Keratinocyte (primary cell): ENCODE measurements at regions not wholly inside any gene's neighbourhood (a gene's known extent, or its start where the extent isn't known, plus 50 kb on each side); places are given as distances from the start of the nearest gene placed in this dataset.

Source experiments
- DNase-seq: peaks from one replicate; pipeline ENCODE4 v3.0.0-alpha.2; 2011; ENCODE audit warnings: low read depth, missing footprints, low spot score
- FAIRE-seq: peaks from 2 replicates; lab custom pipeline; 2011; peaks lifted over from hg19 to GRCh38; lab: Jason Lieb, UNC
- H2AFZ ChIP-seq: 2 replicates; pipeline ENCODE4 v1.6.0; 2012; ENCODE audit warnings: low read length, control low read depth, inconsistent platforms; ENCODE audit not compliant: control insufficient read depth
- H3K27ac ChIP-seq: 2 replicates; pipeline ENCODE4 v1.5.1; 2011; ENCODE audit warnings: low read length; ENCODE audit not compliant: control insufficient read depth, insufficient read depth
- H3K27me3 ChIP-seq: 3 replicates; pipeline ENCODE4 v1.6.0; 2011; ENCODE audit warnings: low read length; ENCODE audit not compliant: control insufficient read depth, insufficient read depth; ENCODE audit errors: extremely low read depth
- H3K36me3 ChIP-seq, 2 experiments: 2 replicates in 1 of 2; 3 replicates in 1 of 2; pipeline ENCODE4 v1.5.1; 2011; ENCODE audit warnings: low read length in 2 of 2, mild to moderate bottlenecking in 1 of 2; ENCODE audit not compliant: control insufficient read depth in 2 of 2, insufficient read depth in 2 of 2; ENCODE audit errors: extremely low read depth in 1 of 2
- H3K4me1 ChIP-seq: 3 replicates; pipeline ENCODE4 v1.5.1; 2011; ENCODE audit warnings: low read length; ENCODE audit not compliant: control insufficient read depth, insufficient read depth; ENCODE audit errors: extremely low read depth
- H3K4me2 ChIP-seq: 3 replicates; pipeline ENCODE4 v1.6.0; 2011; ENCODE audit warnings: low read depth, low read length; ENCODE audit not compliant: control insufficient read depth, insufficient read depth; ENCODE audit errors: extremely low read depth
- H3K4me3 ChIP-seq, 3 experiments: fragments of 200-600 bp in 1 of 3; sonication (generic) in 1 of 3; 2 replicates in 2 of 3; 3 replicates in 1 of 3; pipeline ENCODE4 v1.5.1; 2011 to 2016; ENCODE audit warnings: low read length in 3 of 3, mild to moderate bottlenecking in 3 of 3, control low read depth in 2 of 3, inconsistent platforms in 1 of 3, low read depth in 1 of 3, mixed read lengths in 1 of 3, mixed run types in 1 of 3, moderate library complexity in 1 of 3; ENCODE audit not compliant: control insufficient read depth in 2 of 3, insufficient read depth in 2 of 3; ENCODE audit errors: extremely low read depth in 1 of 3
- H3K79me2 ChIP-seq: 2 replicates; pipeline ENCODE4 v1.6.0; 2012; ENCODE audit warnings: low read length; ENCODE audit not compliant: control insufficient read depth, insufficient read depth
- H3K9ac ChIP-seq: 3 replicates; pipeline ENCODE4 v1.6.0; 2011; ENCODE audit warnings: low read length; ENCODE audit not compliant: control insufficient read depth, insufficient read depth; ENCODE audit errors: extremely low read depth
- H3K9me1 ChIP-seq: 3 replicates; pipeline ENCODE4 v1.6.0; 2011; ENCODE audit warnings: low read length; ENCODE audit not compliant: control insufficient read depth, insufficient read depth; ENCODE audit errors: extremely low read depth
- H3K9me3 ChIP-seq: 2 replicates; pipeline ENCODE4 v1.5.1; 2012; ENCODE audit warnings: low read depth, low read length; ENCODE audit not compliant: control insufficient read depth
- H4K20me1 ChIP-seq: 3 replicates; pipeline ENCODE4 v1.6.0; 2011; ENCODE audit warnings: low read length; ENCODE audit not compliant: control insufficient read depth, insufficient read depth; ENCODE audit errors: extremely low read depth
- CTCF ChIP-seq, 3 experiments: IDR thresholded peaks in 1 of 3; conservative IDR thresholded peaks in 1 of 3; optimal IDR thresholded peaks in 1 of 3; 2 replicates in 2 of 3; 3 replicates in 1 of 3; pipeline versions ENCODE3 to v1.5.1; 2011; ENCODE audit warnings: low read length in 3 of 3, mild to moderate bottlenecking in 3 of 3, moderate library complexity in 2 of 3, control low read depth in 1 of 3, inconsistent platforms in 1 of 3; ENCODE audit not compliant: insufficient read depth in 2 of 3; ENCODE audit errors: extremely low read depth in 1 of 3
- EZH2 ChIP-seq: IDR thresholded peaks from one replicate; pipeline ENCODE4 v1.6.1; 2012; ENCODE audit warnings: inconsistent platforms, mild to moderate bottlenecking, low read length, moderate library complexity
- dilution Hi-C: fragments of 300-500 bp; cut with MboI; formaldehyde crosslinking; loops from one replicate; pipeline ENCODE4 v1.7.0; 2020; ENCODE audit warnings: low sequenced_read_pairs; ENCODE audit not compliant: extremely low pct_ligation_motif_present

GRCh38 chr4:95644417-95644816 lies 95.6 kb upstream of the UNC5C start:
- no peak for TF ChIP-seq CTCF (optimal IDR thresholded peaks at IDR 0.05 in 1 of 3, IDR thresholded peaks at IDR 0.05 in 1 of 3, conservative IDR thresholded peaks at IDR 0.05 in 1 of 3; ENCODE audit: extremely low read depth in 1 of 3, insufficient read depth in 2 of 3, low read length in 3 of 3)
- TF ChIP-seq EZH2, result no peak
- Histone ChIP-seq H4K20me1 (no peaks in the 10 kb centered on the region), H3K4me3 (no peak overlapping the region), H3K4me2 (no peak overlapping the region), H3K36me3 (no peaks in the 10 kb centered on the region), H3K9me3 (no peaks in the 10 kb centered on the region), H3K27ac (no peak overlapping the region), H2AFZ (no peak overlapping the region), H3K9me1 (no peaks in the 10 kb centered on the region), H3K9ac (no peak overlapping the region), H3K27me3 (no peaks in the 10 kb centered on the region), H3K4me1 (no peaks in the 10 kb centered on the region), H3K79me2 (no peaks in the 10 kb centered on the region)
- DNase-seq (no peak), FAIRE-seq (no peak)
- dilution Hi-C loops, result no loop called here

GRCh38 chr4:95643627-95644026 lies 94.9 kb upstream of the UNC5C start:
- Histone ChIP-seq H3K79me2 (no peaks in the 10 kb centered on the region), H2AFZ (no peak overlapping the region), H3K4me1 (no peaks in the 10 kb centered on the region), H3K27ac (no peak overlapping the region), H4K20me1 (no peaks in the 10 kb centered on the region), H3K4me3 (no peak overlapping the region), H3K27me3 (no peaks in the 10 kb centered on the region), H3K36me3 (no peaks in the 10 kb centered on the region), H3K4me2 (no peak overlapping the region), H3K9me3 (no peaks in the 10 kb centered on the region), H3K9ac (no peak overlapping the region), H3K9me1 (no peaks in the 10 kb centered on the region)
- FAIRE-seq (no peak), DNase-seq (no peak)
- dilution Hi-C loops, result no loop called here
- TF ChIP-seq CTCF (optimal IDR thresholded peaks at IDR 0.05 in 1 of 3, IDR thresholded peaks at IDR 0.05 in 1 of 3, conservative IDR thresholded peaks at IDR 0.05 in 1 of 3; ENCODE audit: extremely low read depth in 1 of 3, insufficient read depth in 2 of 3, low read length in 3 of 3), result no peak
